Neural cell (in vitro differentiated cells): ENCODE measurements at regions not wholly inside any gene's neighbourhood (a gene's known extent, or its start where the extent isn't known, plus 50 kb on each side); places are given as distances from the start of the nearest gene placed in this dataset.
A peak's percentile ranks its signal among the peaks of the same experiment; 100 is the strongest.

Source experiments
- H2AFZ ChIP-seq: fragments of 200-600, 300-800 bp; sonication (generic), shearing (Covaris generic); 2 replicates; pipeline ENCODE4 v1.6.0; 2014; ENCODE audit warnings: low read depth, mild to moderate bottlenecking, antibody characterized with exemption, low read length, moderate library complexity
- H3F3A ChIP-seq: fragments of 200-600 bp; shearing (Covaris generic); 2 replicates; pipeline ENCODE4 v1.6.1; 2016; ENCODE audit warnings: mild to moderate bottlenecking, moderate library complexity, mixed read lengths, antibody characterized with exemption, low read length; ENCODE audit not compliant: insufficient read depth, poor library complexity, severe bottlenecking
- H3K27ac ChIP-seq: fragments of 200-600, 300-800 bp; sonication (generic), shearing (Covaris generic); 2 replicates; pipeline ENCODE4 v1.5.1; 2014; ENCODE audit warnings: mild to moderate bottlenecking, low read length, moderate library complexity
- H3K27me3 ChIP-seq: fragments of 300-800, 200-600 bp; sonication (generic), shearing (Covaris generic); 2 replicates; pipeline ENCODE4 v1.6.0; 2014; ENCODE audit warnings: mild to moderate bottlenecking, low read depth, low read length, moderate library complexity; ENCODE audit not compliant: insufficient read depth
- H3K36me3 ChIP-seq: fragments of 300-800, 200-600 bp; sonication (generic), shearing (Covaris generic); 2 replicates; pipeline ENCODE4 v1.5.1; 2014; ENCODE audit warnings: mild to moderate bottlenecking, antibody characterized with exemption, low read length, moderate library complexity; ENCODE audit not compliant: insufficient read depth
- H3K4me2 ChIP-seq: fragments of 300-800, 200-600 bp; sonication (generic), shearing (Covaris generic); 2 replicates; pipeline ENCODE4 v1.6.0; 2014; ENCODE audit warnings: mild to moderate bottlenecking, low read length
- H3K4me3 ChIP-seq: fragments of 300-800, 200-600 bp; sonication (generic), shearing (Covaris generic); 2 replicates; pipeline ENCODE4 v1.5.1; 2014; ENCODE audit warnings: mild to moderate bottlenecking, low read length, moderate library complexity
- H3K79me2 ChIP-seq: fragments of 200-600 bp; shearing (Covaris generic); replicated peaks from 2 replicates; pipeline ENCODE4 v1.6.0; 2014; ENCODE audit warnings: mild to moderate bottlenecking, low read length, moderate library complexity; ENCODE audit not compliant: insufficient read depth
- H3K9ac ChIP-seq: fragments of 300-800, 200-600 bp; sonication (generic), shearing (Covaris generic); 2 replicates; pipeline ENCODE4 v1.6.1; 2016; ENCODE audit warnings: mild to moderate bottlenecking, low read length, mixed read lengths
- H3K9me2 ChIP-seq: fragments of 200-600 bp; shearing (Covaris generic); 2 replicates; pipeline ENCODE4 v1.6.1; 2016; ENCODE audit warnings: mild to moderate bottlenecking, low read length, mixed read lengths; ENCODE audit not compliant: insufficient read depth
- H3K9me3 ChIP-seq: fragments of 200-600, 300-800 bp; sonication (generic), shearing (Covaris generic); 2 replicates; pipeline ENCODE4 v1.6.1; 2016; ENCODE audit warnings: mild to moderate bottlenecking, mixed run types, low read length, moderate library complexity, mixed read lengths
- H4K20me1 ChIP-seq: fragments of 200-600 bp; shearing (Covaris generic); 2 replicates; pipeline ENCODE4 v1.6.1; 2016; ENCODE audit warnings: mild to moderate bottlenecking, mixed run types; ENCODE audit not compliant: insufficient read depth
- CTCF ChIP-seq: fragments of 450-650 bp; IDR thresholded peaks from 2 replicates; pipeline ENCODE4 v1.5.1; 2014; ENCODE audit warnings: antibody characterized with exemption, mild to moderate bottlenecking, moderate library complexity; ENCODE audit not compliant: poor library complexity, severe bottlenecking
- EP300 ChIP-seq: fragments of 450-650 bp; conservative IDR thresholded peaks from 2 replicates; pipeline ENCODE4 v1.6.1; 2014; ENCODE audit warnings: antibody characterized with exemption, mild to moderate bottlenecking, moderate library complexity; ENCODE audit not compliant: poor library complexity, severe bottlenecking
- EZH2 ChIP-seq: fragments of 200-600, 300-800 bp; shearing (Covaris generic), sonication (generic); IDR thresholded peaks from 2 replicates; pipeline ENCODE4 v1.6.1; 2014; ENCODE audit warnings: antibody characterized with exemption, low read length, borderline replicate concordance, mild to moderate bottlenecking; ENCODE audit not compliant: insufficient read depth, poor library complexity, severe bottlenecking
- MXI1 ChIP-seq: fragments of 450-650 bp; conservative IDR thresholded peaks from 2 replicates; pipeline ENCODE4 v1.6.1; 2014; ENCODE audit warnings: antibody characterized with exemption, mild to moderate bottlenecking; ENCODE audit not compliant: poor library complexity, severe bottlenecking
- POLR2AphosphoS5 ChIP-seq: IDR thresholded peaks from 2 replicates; pipeline ENCODE4 v1.6.1; 2012
- RAD21 ChIP-seq: fragments of 450-650 bp; conservative IDR thresholded peaks from 2 replicates; pipeline ENCODE4 v1.6.1; 2014; ENCODE audit warnings: antibody characterized with exemption, mild to moderate bottlenecking, moderate library complexity
- REST ChIP-seq: IDR thresholded peaks from 2 replicates; pipeline ENCODE4 v1.6.1; 2012; ENCODE audit warnings: borderline replicate concordance
- SMC3 ChIP-seq: fragments of 450-650 bp; conservative IDR thresholded peaks from 2 replicates; pipeline ENCODE4 v1.6.1; 2014; ENCODE audit warnings: antibody characterized with exemption, mild to moderate bottlenecking, moderate library complexity; ENCODE audit not compliant: poor library complexity
- TAF1 ChIP-seq: IDR thresholded peaks from 2 replicates; pipeline ENCODE4 v1.6.1; 2012; ENCODE audit warnings: low read depth

GRCh38 chr13:103656311-103656710 lies 590.1 kb upstream of the SLC10A2 start:
- peak overlapping the region; percentile 26 for H3K27ac ChIP-seq
- no peaks in the 10 kb centered on the region for H4K20me1 ChIP-seq
- H3K27me3 ChIP-seq, result no peaks in the 10 kb centered on the region
- H3K4me2 ChIP-seq, result peak overlapping the region; percentile 27
- H3K9me3 ChIP-seq, result no peaks in the 10 kb centered on the region
- peak; percentile 58 for TF ChIP-seq RAD21
- TF ChIP-seq EP300, result peak; percentile 61
- no peak for TF ChIP-seq EZH2
- TF ChIP-seq REST, result no peak
- peak; percentile 64 for TF ChIP-seq CTCF
- TF ChIP-seq SMC3, result peak; percentile 44
- TF ChIP-seq POLR2AphosphoS5, result peak; percentile 66
- H2AFZ ChIP-seq, result no peak overlapping the region
- H3K9me2 ChIP-seq, result no peaks in the 10 kb centered on the region
- H3K79me2 ChIP-seq, result no peaks in the 10 kb centered on the region
- H3K9ac ChIP-seq, result no peak overlapping the region
- no peaks in the 10 kb centered on the region for H3F3A ChIP-seq
- peak overlapping the region; percentile 16 for H3K4me3 ChIP-seq
- H3K36me3 ChIP-seq, result no peaks in the 10 kb centered on the region

GRCh38 chr13:103640606-103641005 lies 574.4 kb upstream of the SLC10A2 start:
- Histone ChIP-seq H2AFZ (no peak overlapping the region), H3K4me3 (no peak overlapping the region), H3K9me3 (no peaks in the 10 kb centered on the region), H3K4me2 (no peak overlapping the region), H3K27me3 (no peaks in the 10 kb centered on the region), H3K27ac (no peak overlapping the region), H3K79me2 (no peaks in the 10 kb centered on the region), H4K20me1 (no peaks in the 10 kb centered on the region), H3F3A (no peaks in the 10 kb centered on the region), H3K36me3 (no peaks in the 10 kb centered on the region), H3K9ac (no peak overlapping the region), H3K9me2 (no peaks in the 10 kb centered on the region)
- TF ChIP-seq POLR2AphosphoS5, result no peak
- TF ChIP-seq EP300, result no peak
- no peak for TF ChIP-seq MXI1
- no peak for TF ChIP-seq RAD21
- TF ChIP-seq TAF1, result no peak
- TF ChIP-seq EZH2, result no peak
- TF ChIP-seq SMC3, result no peak
- TF ChIP-seq CTCF, result no peak
- no peak for TF ChIP-seq REST
